Tibial artery (tissue), 4 donors: ENCODE measurements at regions not wholly inside any gene's neighbourhood (a gene's known extent, or its start where the extent isn't known, plus 50 kb on each side); places are given as distances from the start of the nearest gene placed in this dataset.

Experiments used
- DNase-seq, 2 donors: peaks; one replicate each; pipeline ENCODE4 v3.0.0-alpha.2; 2019
- H3K27ac ChIP-seq, 2 donors: fragments of 200-600 bp; sonication (generic) in 1 of 2; 1 replicate in 1 of 2; 2 replicates in 1 of 2; pipeline ENCODE4 v1.5.1; 2018 to 2019; ENCODE audit warnings: mild to moderate bottlenecking in 1 of 2
- H3K27me3 ChIP-seq, 2 donors: fragments of 200-600 bp; sonication (generic) in 1 of 2; one replicate each; pipeline versions ENCODE4 v1.5.1 to v1.6.0; 2016 to 2019
- H3K36me3 ChIP-seq, 3 donors: fragments of 200-600 bp; sonication (generic) in 2 of 3; one replicate each; pipeline ENCODE4 v1.5.1; 2016 to 2019; ENCODE audit warnings: mild to moderate bottlenecking in 2 of 3
- H3K4me1 ChIP-seq, 4 donors: fragments of 200-600 bp; sonication (generic) in 2 of 4; 1 replicate in 3 of 4; 2 replicates in 1 of 4; pipeline ENCODE4 v1.5.1; 2016 to 2019
- H3K4me3 ChIP-seq, 2 donors: fragments of 200-600 bp; sonication (generic) in 1 of 2; 1 replicate in 1 of 2; 2 replicates in 1 of 2; pipeline ENCODE4 v1.5.1; 2018 to 2019; ENCODE audit warnings: mild to moderate bottlenecking in 2 of 2
- H3K9me3 ChIP-seq, 3 donors: fragments of 200-600 bp; sonication (generic) in 1 of 3; one replicate each; pipeline ENCODE4 v1.5.1; 2016 to 2019
- intact Hi-C: fragments of 100-400 bp; cut with DNase I; formaldehyde crosslinking; loops from one replicate; pipeline ENCODE4 v1.15.0; 2023; ENCODE audit warnings: low total_unique reads
- TF ChIP-seq, protein P1 (sequence below), 2 experiments: fragments of 200-600 bp in 1 of 2; fragments of 450-650 bp in 1 of 2; IDR thresholded peaks; one replicate each; pipeline ENCODE4 v1.5.1; 2017 to 2019; ENCODE audit warnings: antibody characterized with exemption in 2 of 2, mild to moderate bottlenecking in 1 of 2, moderate library complexity in 1 of 2

DNA sequence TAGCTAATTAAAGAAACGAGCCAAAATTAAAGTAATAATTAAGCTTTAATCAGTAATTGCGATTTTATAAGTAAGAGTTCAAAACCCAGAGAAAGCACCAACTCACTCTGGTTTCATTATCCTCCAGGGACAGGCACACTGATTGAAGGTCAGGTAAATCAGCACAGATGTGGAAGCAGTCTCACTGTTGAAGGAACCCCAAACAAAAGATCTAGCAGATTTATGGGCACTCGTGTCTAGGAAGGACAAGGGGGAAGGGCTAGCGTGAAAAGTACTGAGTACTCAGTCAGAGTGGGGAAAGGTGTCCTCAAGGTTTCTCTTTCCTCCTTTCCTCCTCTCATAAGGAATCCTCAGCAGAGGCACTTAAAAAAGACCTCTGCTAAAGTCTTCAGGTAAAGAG, 320.1 kb downstream of the PYDC2 start:
- intact Hi-C loops: no loop called here
- no peak for DNase-seq
- no peaks in the 10 kb centered on the region for H3K27me3 ChIP-seq
- H3K27ac ChIP-seq: no peak overlapping the region
- TF ChIP-seq, protein P1, sequence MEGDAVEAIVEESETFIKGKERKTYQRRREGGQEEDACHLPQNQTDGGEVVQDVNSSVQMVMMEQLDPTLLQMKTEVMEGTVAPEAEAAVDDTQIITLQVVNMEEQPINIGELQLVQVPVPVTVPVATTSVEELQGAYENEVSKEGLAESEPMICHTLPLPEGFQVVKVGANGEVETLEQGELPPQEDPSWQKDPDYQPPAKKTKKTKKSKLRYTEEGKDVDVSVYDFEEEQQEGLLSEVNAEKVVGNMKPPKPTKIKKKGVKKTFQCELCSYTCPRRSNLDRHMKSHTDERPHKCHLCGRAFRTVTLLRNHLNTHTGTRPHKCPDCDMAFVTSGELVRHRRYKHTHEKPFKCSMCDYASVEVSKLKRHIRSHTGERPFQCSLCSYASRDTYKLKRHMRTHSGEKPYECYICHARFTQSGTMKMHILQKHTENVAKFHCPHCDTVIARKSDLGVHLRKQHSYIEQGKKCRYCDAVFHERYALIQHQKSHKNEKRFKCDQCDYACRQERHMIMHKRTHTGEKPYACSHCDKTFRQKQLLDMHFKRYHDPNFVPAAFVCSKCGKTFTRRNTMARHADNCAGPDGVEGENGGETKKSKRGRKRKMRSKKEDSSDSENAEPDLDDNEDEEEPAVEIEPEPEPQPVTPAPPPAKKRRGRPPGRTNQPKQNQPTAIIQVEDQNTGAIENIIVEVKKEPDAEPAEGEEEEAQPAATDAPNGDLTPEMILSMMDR (IDR thresholded peaks at IDR 0.05): no peak
- no peaks in the 10 kb centered on the region for H3K4me1 ChIP-seq
- H3K36me3 ChIP-seq: no peaks in the 10 kb centered on the region
- H3K4me3 ChIP-seq: no peak overlapping the region
- H3K9me3 ChIP-seq: no peaks in the 10 kb centered on the region

DNA sequence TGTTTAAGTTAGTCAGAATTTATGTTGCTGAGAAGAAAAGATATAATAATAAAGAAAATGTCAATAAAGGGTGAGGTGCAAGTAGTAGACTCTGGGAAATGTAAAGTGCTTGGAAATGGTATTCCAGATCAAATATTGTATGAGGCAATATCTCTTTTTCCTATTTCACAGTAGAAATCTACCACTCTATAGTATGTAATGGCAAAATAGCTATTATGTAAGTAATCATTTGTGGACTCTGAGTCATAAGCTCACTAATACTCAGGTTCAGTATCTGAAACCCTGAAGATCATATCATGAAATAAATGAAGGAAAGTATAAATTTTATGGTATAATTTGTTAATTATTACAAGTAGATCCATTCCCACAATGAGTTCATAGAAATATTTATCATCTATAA, 322.1 kb downstream of the PYDC2 start:
- H3K27me3 ChIP-seq: no peaks in the 10 kb centered on the region
- no peaks in the 10 kb centered on the region for H3K9me3 ChIP-seq
- no peak for DNase-seq
- no peak overlapping the region for H3K4me3 ChIP-seq
- TF ChIP-seq, protein P1 (IDR thresholded peaks at IDR 0.05): no peak
- no peaks in the 10 kb centered on the region for H3K4me1 ChIP-seq
- no peak overlapping the region for H3K27ac ChIP-seq
- intact Hi-C loops: no loop called here
- H3K36me3 ChIP-seq: no peaks in the 10 kb centered on the region

DNA sequence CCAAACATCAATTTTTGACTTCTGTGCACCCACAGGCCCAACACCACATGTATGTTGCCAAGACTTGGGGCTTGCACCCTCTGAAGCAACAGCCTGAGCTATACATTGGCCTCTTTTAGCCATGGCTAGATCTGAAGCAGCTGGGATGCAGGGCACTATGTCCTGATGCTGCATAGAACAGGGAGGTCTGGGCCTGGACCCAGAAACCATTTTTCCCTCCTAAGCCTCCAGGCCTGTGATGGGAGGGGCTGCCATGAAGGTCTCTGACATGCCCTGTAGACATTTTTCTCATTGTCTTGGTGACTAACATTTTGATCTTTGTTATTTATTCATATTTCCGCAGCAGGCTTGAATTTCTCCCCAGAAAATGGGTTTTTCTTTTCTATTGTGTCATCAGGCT, 330.0 kb downstream of the PYDC2 start:
- no peak for DNase-seq
- Histone ChIP-seq H3K4me1 (no peaks in the 10 kb centered on the region), H3K9me3 (no peaks in the 10 kb centered on the region), H3K4me3 (no peak overlapping the region), H3K27ac (no peak overlapping the region), H3K36me3 (no peaks in the 10 kb centered on the region), H3K27me3 (no peaks in the 10 kb centered on the region)
- intact Hi-C loops: no loop called here
- TF ChIP-seq, protein P1 (IDR thresholded peaks at IDR 0.05): no peak

DNA sequence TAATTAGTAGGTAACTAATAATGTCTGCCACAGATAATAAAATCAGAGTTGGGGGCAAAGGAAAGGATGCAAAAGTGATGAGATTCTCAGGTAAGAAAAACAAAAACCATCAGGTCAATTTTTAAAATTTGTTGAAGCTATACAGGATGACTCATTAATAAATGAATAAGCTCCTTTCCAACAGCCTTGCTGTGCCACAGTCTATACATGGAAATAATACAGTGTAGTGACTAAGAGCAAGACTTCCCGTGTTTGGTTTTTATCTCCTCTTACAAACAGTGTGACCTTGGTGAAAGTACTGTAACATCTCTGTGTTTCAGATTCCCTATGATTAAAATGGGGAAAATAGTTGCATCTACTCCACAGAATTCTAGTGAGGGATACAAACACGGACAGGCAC, 331.6 kb downstream of the PYDC2 start:
- Histone ChIP-seq H3K27me3 (no peaks in the 10 kb centered on the region), H3K9me3 (no peaks in the 10 kb centered on the region), H3K36me3 (no peaks in the 10 kb centered on the region), H3K4me3 (no peak overlapping the region), H3K27ac (no peak overlapping the region), H3K4me1 (no peaks in the 10 kb centered on the region)
- intact Hi-C loops: no loop called here
- DNase-seq: no peak
- TF ChIP-seq, protein P1 (IDR thresholded peaks at IDR 0.05): no peak

DNA sequence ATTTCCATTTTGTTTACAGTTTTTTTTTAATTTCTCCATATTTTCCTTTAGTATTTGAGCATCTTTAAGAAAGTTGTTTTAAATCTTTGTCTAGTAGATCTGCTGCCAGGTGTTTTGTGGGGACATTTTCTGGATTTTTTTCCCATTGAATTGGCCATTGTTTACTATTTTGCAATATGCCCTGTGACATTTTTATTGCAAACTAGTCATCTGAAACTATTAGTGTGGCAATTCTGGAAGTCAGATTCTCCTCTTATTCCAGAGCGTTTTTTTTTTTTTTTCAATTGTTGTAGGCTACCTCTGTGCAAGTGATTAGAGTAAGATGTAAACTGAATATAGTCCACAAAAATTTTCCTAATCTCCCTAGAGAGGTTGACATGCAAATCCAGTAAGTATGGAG, 334.2 kb downstream of the PYDC2 start:
- Histone ChIP-seq H3K4me3 (no peak overlapping the region), H3K27ac (no peak overlapping the region), H3K36me3 (no peaks in the 10 kb centered on the region), H3K4me1 (no peaks in the 10 kb centered on the region), H3K9me3 (no peaks in the 10 kb centered on the region), H3K27me3 (no peaks in the 10 kb centered on the region)
- no peak for DNase-seq
- intact Hi-C loops: no loop called here
- TF ChIP-seq, protein P1 (IDR thresholded peaks at IDR 0.05): no peak

DNA sequence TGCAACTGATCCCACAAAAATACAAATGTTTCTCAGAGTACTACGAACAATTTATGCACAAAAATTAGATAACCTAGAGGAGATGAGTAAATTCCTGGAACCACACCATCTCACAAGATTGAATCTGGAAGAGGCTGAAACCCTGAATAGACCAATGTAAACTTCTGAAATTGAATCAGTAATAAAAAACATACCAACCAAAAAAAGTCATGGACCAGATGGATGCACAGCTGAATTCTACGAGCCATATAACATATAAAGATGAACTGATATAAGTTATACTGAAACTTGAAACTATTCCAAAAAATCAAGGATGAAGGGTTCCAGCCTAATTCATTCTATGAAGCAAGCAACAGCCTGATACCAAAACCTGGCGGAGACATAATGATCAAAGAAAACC, 336.3 kb downstream of the PYDC2 start:
- H3K4me3 ChIP-seq: no peak overlapping the region
- H3K4me1 ChIP-seq: no peaks in the 10 kb centered on the region
- no peaks in the 10 kb centered on the region for H3K36me3 ChIP-seq
- H3K27me3 ChIP-seq: no peaks in the 10 kb centered on the region
- H3K9me3 ChIP-seq: peaks cover 0 to 15% (median 9%) of the 10 kb centered on the region in 3 donors
- intact Hi-C loops: no loop called here
- DNase-seq: no peak
- TF ChIP-seq, protein P1 (IDR thresholded peaks at IDR 0.05): no peak
- no peak overlapping the region for H3K27ac ChIP-seq
